Ascending aorta (tissue), 2 donors: ENCODE measurements at regions not wholly inside any gene's neighbourhood (a gene's known extent, or its start where the extent isn't known, plus 50 kb on each side); places are given as distances from the start of the nearest gene placed in this dataset.

Experiments
- DNase-seq, 2 donors: peaks; one replicate each; pipeline ENCODE4 v3.0.0-alpha.2; 2019; ENCODE audit warnings: low spot score in 2 of 2
- H3K27ac ChIP-seq, 2 donors: fragments of 200-600 bp; sonication (generic); one replicate each; pipeline ENCODE4 v1.5.1; 2016 to 2017; ENCODE audit warnings: mild to moderate bottlenecking in 1 of 2
- H3K27me3 ChIP-seq: fragments of 200-600 bp; sonication (generic); one replicate; pipeline ENCODE4 v1.5.1; 2017
- H3K36me3 ChIP-seq, 2 donors: fragments of 200-600 bp; sonication (generic); one replicate each; pipeline ENCODE4 v1.5.1; 2016
- H3K4me1 ChIP-seq, 2 donors: fragments of 200-600 bp; sonication (generic); one replicate each; pipeline ENCODE4 v1.5.1; 2016 to 2017; ENCODE audit warnings: mild to moderate bottlenecking in 1 of 2
- H3K4me3 ChIP-seq, 2 donors: fragments of 200-600 bp; sonication (generic); one replicate each; pipeline ENCODE4 v1.5.1; 2016 to 2017; ENCODE audit warnings: mild to moderate bottlenecking in 1 of 2
- H3K9me3 ChIP-seq, 2 donors: fragments of 200-600 bp; sonication (generic); one replicate each; pipeline ENCODE4 v1.5.1; 2016
- CTCF ChIP-seq, 3 experiments: fragments of 200-600 bp in 2 of 3; fragments of 450-650 bp in 1 of 3; sonication (generic) in 2 of 3; IDR thresholded peaks; one replicate each; pipeline ENCODE4 v1.5.1; 2016 to 2019; ENCODE audit warnings: antibody characterized with exemption in 3 of 3, mild to moderate bottlenecking in 1 of 3, moderate library complexity in 1 of 3
- intact Hi-C: fragments of 100-400 bp; cut with DNase I; formaldehyde crosslinking; loops from one replicate; pipeline ENCODE4 v1.15.1; 2023

GRCh38 chr11:80156062-80156461, 715.2 kb upstream of the TENM4 start:
- no peaks in the 10 kb centered on the region for H3K36me3 ChIP-seq
- no peak for TF ChIP-seq CTCF (IDR thresholded peaks at IDR 0.05)
- DNase-seq, result no peak

GRCh38 chr11:80155412-80156017, 714.7 kb upstream of the TENM4 start:
- Histone ChIP-seq H3K27me3 (no peaks in the 10 kb centered on the region), H3K9me3 (no peaks in the 10 kb centered on the region), H3K36me3 (no peaks in the 10 kb centered on the region), H3K27ac (no peak overlapping the region), H3K4me3 (no peak overlapping the region), H3K4me1 (no peaks in the 10 kb centered on the region)
- TF ChIP-seq CTCF (IDR thresholded peaks at IDR 0.05), result no peak
- intact Hi-C loops, result no loop called here
- no peak for DNase-seq

More at GRCh38 chr11:80156062-80156461, 715.2 kb upstream of the TENM4 start:
- Histone ChIP-seq H3K27me3 (no peaks in the 10 kb centered on the region), H3K4me1 (no peaks in the 10 kb centered on the region), H3K9me3 (no peaks in the 10 kb centered on the region), H3K27ac (no peak overlapping the region), H3K4me3 (no peak overlapping the region)
- intact Hi-C loops, result no loop called here

- no peak overlapping the region for H3K4me3 ChIP-seq
- DNase-seq, result no peak
- no peaks in the 10 kb centered on the region for H3K36me3 ChIP-seq
- TF ChIP-seq CTCF (IDR thresholded peaks at IDR 0.05), result no peak
- intact Hi-C loops, result no loop called here
- no peaks in the 10 kb centered on the region for H3K4me1 ChIP-seq
- no peaks in the 10 kb centered on the region for H3K9me3 ChIP-seq
- no peak overlapping the region for H3K27ac ChIP-seq
- no peaks in the 10 kb centered on the region for H3K27me3 ChIP-seq
Measured at GRCh38 chr11:80146232-80146631, 705.4 kb upstream of the TENM4 start.

- DNase-seq, result no peak
- no peak overlapping the region for H3K4me3 ChIP-seq
- no peaks in the 10 kb centered on the region for H3K36me3 ChIP-seq
- no peak for TF ChIP-seq CTCF (IDR thresholded peaks at IDR 0.05)
- no peaks in the 10 kb centered on the region for H3K9me3 ChIP-seq
- intact Hi-C loops, result no loop called here
- H3K27ac ChIP-seq, result no peak overlapping the region
- no peaks in the 10 kb centered on the region for H3K27me3 ChIP-seq
- no peaks in the 10 kb centered on the region for H3K4me1 ChIP-seq
Measured at GRCh38 chr11:80144897-80145594, 704.2 kb upstream of the TENM4 start.

- DNase-seq, result no peak
- no peak overlapping the region for H3K27ac ChIP-seq
- no peaks in the 10 kb centered on the region for H3K4me1 ChIP-seq
- no peaks in the 10 kb centered on the region for H3K27me3 ChIP-seq
- no peak overlapping the region for H3K4me3 ChIP-seq
- no peak for TF ChIP-seq CTCF (IDR thresholded peaks at IDR 0.05)
- intact Hi-C loops, result no loop called here
- no peaks in the 10 kb centered on the region for H3K36me3 ChIP-seq
- no peaks in the 10 kb centered on the region for H3K9me3 ChIP-seq
Measured at GRCh38 chr11:80136991-80137390, 696.2 kb upstream of the TENM4 start.
